ENCODE measurements at regions not wholly inside any gene's neighbourhood (a gene's known extent, or its start where the extent isn't known, plus 50 kb on each side); places are given as distances from the start of the nearest gene placed in this dataset.
"Not testable (repeated sequence)": the region's sequence is repeated elsewhere in the genome, so short reads cannot be mapped to it uniquely, and the experiment has no call there.

DNA sequence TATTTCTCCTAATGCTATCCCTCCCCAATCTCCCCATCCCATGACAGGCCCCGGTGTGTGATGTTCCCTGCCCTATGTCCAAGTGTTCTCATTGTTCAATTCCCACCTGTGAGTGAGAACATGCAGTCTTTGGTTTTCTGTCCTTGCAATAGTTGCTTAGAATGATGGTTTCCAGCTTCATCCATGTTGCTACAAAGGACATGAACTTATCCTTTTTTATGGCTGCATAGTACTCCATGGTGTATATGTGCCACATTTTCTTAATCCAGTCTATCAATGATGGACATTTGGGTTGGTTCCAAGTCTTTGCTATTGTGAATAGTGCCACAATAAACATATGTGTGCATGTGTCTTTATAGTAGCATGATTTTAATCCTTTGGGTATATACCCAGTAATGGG lies 51.3 kb upstream of the RIOK2 start:
- in situ Hi-C loops (cut with MboI; ENCODE audit: low pct_unique_long_range_greater_than_20kb, low sequenced_read_pairs, unreplicated experiment) = loop anchor here (25.0 kb wide), 1 partner anchor 303 kb away; no protein-coding TSS in a partner anchor
- not testable (repeated sequence) for DNase-seq (ENCODE audit: low spot score)

DNA sequence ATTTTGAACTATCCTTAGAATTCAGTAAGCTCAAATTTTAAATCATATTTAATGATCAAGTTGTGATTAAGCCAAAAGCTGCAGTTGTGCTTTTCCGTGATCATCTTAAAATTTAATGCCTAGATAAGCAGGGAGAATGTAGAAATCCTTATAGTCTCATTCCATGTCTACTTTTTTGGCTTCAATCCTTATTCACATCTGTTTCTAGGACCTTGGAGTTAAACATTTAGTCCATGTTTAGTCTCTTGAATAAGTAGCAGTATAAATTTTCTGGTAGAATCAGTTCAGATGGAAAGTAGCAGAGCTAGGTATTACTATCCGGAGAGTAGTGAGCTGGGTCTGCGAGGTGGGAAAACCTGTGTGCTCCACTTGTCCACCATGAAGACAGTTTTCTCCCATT lies 59.3 kb upstream of the RIOK2 start:
- DNase-seq (ENCODE audit: low spot score) = no peak
- in situ Hi-C loops (cut with MboI; ENCODE audit: low pct_unique_long_range_greater_than_20kb, low sequenced_read_pairs, unreplicated experiment) = loop anchor here (25.0 kb wide), 1 partner anchor 295 kb away; no protein-coding TSS in a partner anchor
- TF ChIP-seq, protein P1, sequence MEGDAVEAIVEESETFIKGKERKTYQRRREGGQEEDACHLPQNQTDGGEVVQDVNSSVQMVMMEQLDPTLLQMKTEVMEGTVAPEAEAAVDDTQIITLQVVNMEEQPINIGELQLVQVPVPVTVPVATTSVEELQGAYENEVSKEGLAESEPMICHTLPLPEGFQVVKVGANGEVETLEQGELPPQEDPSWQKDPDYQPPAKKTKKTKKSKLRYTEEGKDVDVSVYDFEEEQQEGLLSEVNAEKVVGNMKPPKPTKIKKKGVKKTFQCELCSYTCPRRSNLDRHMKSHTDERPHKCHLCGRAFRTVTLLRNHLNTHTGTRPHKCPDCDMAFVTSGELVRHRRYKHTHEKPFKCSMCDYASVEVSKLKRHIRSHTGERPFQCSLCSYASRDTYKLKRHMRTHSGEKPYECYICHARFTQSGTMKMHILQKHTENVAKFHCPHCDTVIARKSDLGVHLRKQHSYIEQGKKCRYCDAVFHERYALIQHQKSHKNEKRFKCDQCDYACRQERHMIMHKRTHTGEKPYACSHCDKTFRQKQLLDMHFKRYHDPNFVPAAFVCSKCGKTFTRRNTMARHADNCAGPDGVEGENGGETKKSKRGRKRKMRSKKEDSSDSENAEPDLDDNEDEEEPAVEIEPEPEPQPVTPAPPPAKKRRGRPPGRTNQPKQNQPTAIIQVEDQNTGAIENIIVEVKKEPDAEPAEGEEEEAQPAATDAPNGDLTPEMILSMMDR (IDR thresholded peaks at IDR 0.05; ENCODE audit: extremely low read depth, insufficient read depth, missing control alignments) = no peak

DNA sequence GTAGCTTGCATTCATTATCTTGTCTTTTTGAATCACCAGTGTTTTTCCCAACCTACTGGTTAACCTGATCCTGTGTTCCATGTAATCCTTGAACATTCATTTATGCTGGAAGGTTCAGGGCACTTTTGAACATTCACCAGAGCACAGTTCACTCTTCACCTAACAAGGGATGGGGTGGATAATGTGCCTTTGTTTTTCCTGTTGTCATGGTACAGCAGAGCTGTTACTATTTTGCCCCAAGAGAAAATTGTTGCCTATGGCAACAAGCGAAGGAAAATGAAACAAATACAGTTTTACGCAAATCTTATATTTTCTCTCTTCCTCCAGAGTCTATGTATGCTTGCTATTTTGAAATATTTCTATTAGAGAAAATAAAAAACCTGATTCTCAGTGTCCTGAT lies 60.3 kb upstream of the RIOK2 start:
- no peak for DNase-seq (ENCODE audit: low spot score)
- in situ Hi-C loops (cut with MboI; ENCODE audit: low pct_unique_long_range_greater_than_20kb, low sequenced_read_pairs, unreplicated experiment) = loop anchor here (25.0 kb wide), 1 partner anchor 294 kb away; no protein-coding TSS in a partner anchor
- TF ChIP-seq, protein P1 (IDR thresholded peaks at IDR 0.05; ENCODE audit: extremely low read depth, insufficient read depth, missing control alignments) = no peak

DNA sequence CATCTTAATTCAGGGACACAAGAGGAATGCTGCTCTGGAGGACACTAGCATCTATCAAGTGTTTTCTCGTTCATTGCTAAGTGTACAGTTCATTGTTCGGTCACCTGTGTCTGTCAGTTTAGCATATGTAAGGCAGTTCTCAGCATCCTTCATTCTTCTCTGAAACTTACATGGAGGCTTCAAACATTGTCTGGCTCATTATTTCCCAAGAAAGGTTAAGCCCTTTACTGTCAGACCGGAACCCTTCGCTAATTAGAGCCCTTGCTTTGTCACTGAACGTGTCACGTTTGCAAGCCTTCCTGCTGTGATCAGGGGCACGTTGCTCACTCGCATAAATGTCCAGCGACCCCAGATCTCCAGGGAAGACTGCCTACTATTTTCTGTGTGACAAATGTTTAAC lies 62.3 kb upstream of the RIOK2 start:
- DNase-seq (ENCODE audit: low spot score) = no peak
- in situ Hi-C loops (cut with MboI; ENCODE audit: low pct_unique_long_range_greater_than_20kb, low sequenced_read_pairs, unreplicated experiment) = loop anchor here (25.0 kb wide), 1 partner anchor 292 kb away; no protein-coding TSS in a partner anchor
- TF ChIP-seq, protein P1 (IDR thresholded peaks at IDR 0.05; ENCODE audit: extremely low read depth, insufficient read depth, missing control alignments) = no peak

DNA sequence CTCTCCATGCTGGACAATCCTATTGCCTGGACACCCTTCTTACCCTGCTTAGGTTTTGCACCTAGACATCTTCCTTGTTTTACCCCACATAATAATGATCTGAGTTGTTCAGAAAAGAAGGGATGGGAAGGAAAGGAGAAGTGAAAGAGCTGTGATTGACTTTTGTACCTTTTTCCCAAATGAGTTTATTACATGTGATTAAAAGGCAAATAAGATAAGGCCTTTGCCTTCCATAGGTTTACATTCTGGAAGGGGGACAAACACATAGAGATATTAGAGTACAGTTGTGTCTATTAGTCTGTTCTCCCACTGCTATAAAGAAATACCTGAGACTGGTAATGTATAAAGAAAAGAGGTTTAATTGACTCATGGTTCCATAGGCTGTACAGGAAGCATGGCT lies 67.1 kb upstream of the RIOK2 start:
- DNase-seq (ENCODE audit: low spot score) = no peak
- TF ChIP-seq, protein P1 (IDR thresholded peaks at IDR 0.05; ENCODE audit: extremely low read depth, insufficient read depth, missing control alignments) = no peak
- in situ Hi-C loops (cut with MboI; ENCODE audit: low pct_unique_long_range_greater_than_20kb, low sequenced_read_pairs, unreplicated experiment) = no loop called here

DNA sequence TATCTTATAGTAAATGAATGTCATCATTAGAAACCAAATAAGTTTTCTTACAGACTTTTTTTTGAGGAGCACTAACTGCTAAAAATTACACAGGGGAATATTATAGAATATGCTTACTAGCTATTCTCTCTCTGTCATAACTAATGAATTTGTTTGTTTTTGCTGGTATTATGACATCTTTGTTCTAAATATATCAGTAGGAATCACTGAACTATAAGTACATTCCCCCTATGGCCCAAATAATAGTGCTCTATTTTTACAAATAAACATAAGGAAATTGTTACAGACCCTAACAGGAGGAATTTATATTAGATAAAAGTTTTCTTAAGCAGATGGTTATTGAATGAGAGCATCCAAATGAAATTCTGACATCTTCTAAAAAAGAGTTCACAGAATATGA lies 83.0 kb upstream of the RIOK2 start:
- TF ChIP-seq, protein P1 (IDR thresholded peaks at IDR 0.05; ENCODE audit: extremely low read depth, insufficient read depth, missing control alignments) = no peak

DNA sequence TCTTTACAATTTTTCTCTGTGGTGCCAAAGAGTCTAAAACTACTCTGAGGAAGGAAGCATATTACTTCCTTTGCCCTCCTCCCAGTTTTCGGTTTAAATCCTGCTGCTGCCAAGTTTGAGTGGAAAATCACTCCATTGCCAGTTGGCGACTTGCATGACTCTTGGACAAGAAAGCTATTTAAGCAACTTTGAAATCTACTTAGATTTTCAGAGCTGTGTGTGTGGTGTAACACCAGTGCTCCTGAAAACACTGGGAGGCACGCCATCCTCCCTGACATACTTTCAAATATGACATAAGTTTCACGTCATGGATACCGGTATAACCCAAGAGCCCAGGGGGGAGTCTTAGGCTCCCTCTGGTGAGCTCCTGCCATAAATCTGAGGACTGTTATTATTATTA lies 83.5 kb upstream of the RIOK2 start:
- TF ChIP-seq, protein P1 (IDR thresholded peaks at IDR 0.05; ENCODE audit: extremely low read depth, insufficient read depth, missing control alignments) = no peak
- DNase-seq (ENCODE audit: low spot score) = no peak
- in situ Hi-C loops (cut with MboI; ENCODE audit: low pct_unique_long_range_greater_than_20kb, low sequenced_read_pairs, unreplicated experiment) = no loop called here

More for the DNA sequence above, 83.0 kb upstream of the RIOK2 start:
- DNase-seq (ENCODE audit: low spot score) = no peak
- in situ Hi-C loops (cut with MboI; ENCODE audit: low pct_unique_long_range_greater_than_20kb, low sequenced_read_pairs, unreplicated experiment) = no loop called here

Data from GM13977 (cell line).